ENCODE measurements at regions not wholly inside any gene's neighbourhood (a gene's known extent, or its start where the extent isn't known, plus 50 kb on each side); places are given as distances from the start of the nearest gene placed in this dataset.
"Not testable (repeated sequence)": the region's sequence is repeated elsewhere in the genome, so short reads cannot be mapped to it uniquely, and the experiment has no call there.

DNA sequence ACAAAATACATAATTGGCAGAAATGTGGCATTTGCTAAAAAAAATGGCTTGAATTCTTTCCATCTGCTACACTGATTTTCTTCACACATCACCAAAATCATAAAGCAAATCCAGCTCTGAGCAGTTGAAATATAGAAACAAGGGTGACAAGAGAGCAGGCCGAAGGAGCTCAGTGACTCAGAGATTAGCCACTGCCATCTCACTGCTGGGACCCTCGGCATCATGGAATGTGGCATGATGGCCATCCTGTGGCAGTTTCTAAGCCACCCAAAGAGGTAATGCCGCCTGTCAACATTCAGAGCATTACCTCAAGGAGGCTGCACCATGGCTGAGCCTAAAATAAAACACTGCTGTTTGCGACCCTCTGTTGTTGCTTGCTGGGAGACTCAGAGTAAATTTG lies 80.5 kb upstream of the OSBPL11 start:
- no peak overlapping the region for H3K27ac ChIP-seq
- no peaks in the 10 kb centered on the region for H3K4me1 ChIP-seq
- no peak for DNase-seq
- no peaks in the 10 kb centered on the region for H3K27me3 ChIP-seq (ENCODE audit: low read depth)
- intact Hi-C loops (cut with DNase I): no loop called here
- no peak overlapping the region for H3K4me3 ChIP-seq
- no peak for ATAC-seq
- H3K9me3 ChIP-seq: no peaks in the 10 kb centered on the region
- H3K36me3 ChIP-seq: no peaks in the 10 kb centered on the region
- TF ChIP-seq, protein P1, sequence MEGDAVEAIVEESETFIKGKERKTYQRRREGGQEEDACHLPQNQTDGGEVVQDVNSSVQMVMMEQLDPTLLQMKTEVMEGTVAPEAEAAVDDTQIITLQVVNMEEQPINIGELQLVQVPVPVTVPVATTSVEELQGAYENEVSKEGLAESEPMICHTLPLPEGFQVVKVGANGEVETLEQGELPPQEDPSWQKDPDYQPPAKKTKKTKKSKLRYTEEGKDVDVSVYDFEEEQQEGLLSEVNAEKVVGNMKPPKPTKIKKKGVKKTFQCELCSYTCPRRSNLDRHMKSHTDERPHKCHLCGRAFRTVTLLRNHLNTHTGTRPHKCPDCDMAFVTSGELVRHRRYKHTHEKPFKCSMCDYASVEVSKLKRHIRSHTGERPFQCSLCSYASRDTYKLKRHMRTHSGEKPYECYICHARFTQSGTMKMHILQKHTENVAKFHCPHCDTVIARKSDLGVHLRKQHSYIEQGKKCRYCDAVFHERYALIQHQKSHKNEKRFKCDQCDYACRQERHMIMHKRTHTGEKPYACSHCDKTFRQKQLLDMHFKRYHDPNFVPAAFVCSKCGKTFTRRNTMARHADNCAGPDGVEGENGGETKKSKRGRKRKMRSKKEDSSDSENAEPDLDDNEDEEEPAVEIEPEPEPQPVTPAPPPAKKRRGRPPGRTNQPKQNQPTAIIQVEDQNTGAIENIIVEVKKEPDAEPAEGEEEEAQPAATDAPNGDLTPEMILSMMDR (IDR thresholded peaks at IDR 0.05): no peak

DNA sequence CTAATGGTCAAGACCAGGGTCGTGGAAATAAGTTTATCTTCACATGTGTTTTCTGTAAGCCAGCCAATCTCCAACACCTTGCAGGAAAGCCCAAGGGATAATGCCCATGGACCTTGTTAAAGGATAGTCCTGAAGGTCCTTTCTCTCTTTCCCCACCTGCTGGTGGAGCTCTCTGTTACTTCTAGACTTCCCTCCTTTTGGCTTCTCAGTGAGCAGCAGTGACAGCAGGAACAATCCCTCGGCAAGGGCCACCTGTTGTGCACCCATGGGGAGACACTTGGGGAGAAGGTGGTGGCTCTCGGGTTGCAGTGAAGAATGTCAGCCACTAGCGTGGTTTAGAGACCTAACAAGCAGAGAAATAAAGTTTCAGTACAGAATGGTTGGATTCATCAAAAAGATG lies 84.0 kb upstream of the OSBPL11 start:
- intact Hi-C loops (cut with DNase I): no loop called here
- Histone ChIP-seq H3K4me1 (peaks cover 6% of the 10 kb centered on the region), H3K36me3 (no peaks in the 10 kb centered on the region), H3K27ac (no peak overlapping the region), H3K9me3 (no peaks in the 10 kb centered on the region), H3K27me3 (ENCODE audit: low read depth) (no peaks in the 10 kb centered on the region), H3K4me3 (no peak overlapping the region)
- DNase-seq (no peak), ATAC-seq (no peak)
- TF ChIP-seq, protein P1 (IDR thresholded peaks at IDR 0.05): no peak

DNA sequence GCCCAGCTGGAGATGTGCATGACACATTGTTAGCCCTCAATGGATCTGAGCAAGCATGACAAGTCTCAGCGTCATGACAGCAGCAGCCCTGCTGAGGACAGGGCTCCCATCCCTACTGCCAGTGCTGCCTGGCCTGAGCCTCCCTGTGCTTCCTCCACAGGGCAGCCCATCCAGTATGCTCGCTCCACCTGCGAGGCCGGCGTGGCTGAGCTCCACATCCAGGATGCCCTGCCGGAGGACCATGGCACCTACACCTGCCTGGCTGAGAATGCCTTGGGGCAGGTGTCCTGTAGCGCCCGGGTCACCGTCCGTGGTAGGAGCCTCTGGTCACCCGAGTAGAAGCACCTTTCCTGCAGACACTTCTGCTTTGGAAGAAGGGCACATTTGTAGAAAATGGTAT lies 85.8 kb upstream of the OSBPL11 start:
- no peak for DNase-seq
- H3K36me3 ChIP-seq: no peaks in the 10 kb centered on the region
- TF ChIP-seq, protein P1 (IDR thresholded peaks at IDR 0.05): no peak

DNA sequence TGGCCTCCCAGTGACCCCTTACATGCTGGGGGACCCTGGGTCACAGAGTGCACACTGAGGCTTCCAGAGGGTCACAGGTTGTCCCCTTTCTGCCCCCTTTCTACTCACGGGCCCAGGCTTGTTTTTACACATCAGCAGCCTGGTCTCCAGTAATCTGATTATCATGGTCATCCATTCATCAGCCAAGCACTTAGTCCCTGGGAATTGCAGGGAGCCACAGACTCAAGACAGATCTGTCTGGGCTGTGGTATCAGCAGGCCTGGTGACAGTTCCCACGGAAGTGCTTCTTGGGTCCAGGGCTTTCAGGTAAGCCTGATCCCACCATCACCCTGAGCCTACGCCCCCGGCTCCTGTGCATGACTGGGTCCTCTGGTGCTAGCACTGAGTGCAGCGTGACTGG lies 86.6 kb upstream of the OSBPL11 start:
- H3K27me3 ChIP-seq (ENCODE audit: low read depth); H3K27ac ChIP-seq; H3K4me3 ChIP-seq; H3K4me1 ChIP-seq; H3K36me3 ChIP-seq; H3K9me3 ChIP-seq; intact Hi-C loops (cut with DNase I); DNase-seq; ATAC-seq: not testable (repeated sequence)

More for the DNA sequence above, 85.8 kb upstream of the OSBPL11 start:
- Histone ChIP-seq H3K4me1 (peaks cover 6% of the 10 kb centered on the region), H3K4me3 (no peak overlapping the region), H3K27ac (no peak overlapping the region), H3K27me3 (ENCODE audit: low read depth) (no peaks in the 10 kb centered on the region), H3K9me3 (no peaks in the 10 kb centered on the region)
- intact Hi-C loops (cut with DNase I): no loop called here
- no peak for ATAC-seq

DNA sequence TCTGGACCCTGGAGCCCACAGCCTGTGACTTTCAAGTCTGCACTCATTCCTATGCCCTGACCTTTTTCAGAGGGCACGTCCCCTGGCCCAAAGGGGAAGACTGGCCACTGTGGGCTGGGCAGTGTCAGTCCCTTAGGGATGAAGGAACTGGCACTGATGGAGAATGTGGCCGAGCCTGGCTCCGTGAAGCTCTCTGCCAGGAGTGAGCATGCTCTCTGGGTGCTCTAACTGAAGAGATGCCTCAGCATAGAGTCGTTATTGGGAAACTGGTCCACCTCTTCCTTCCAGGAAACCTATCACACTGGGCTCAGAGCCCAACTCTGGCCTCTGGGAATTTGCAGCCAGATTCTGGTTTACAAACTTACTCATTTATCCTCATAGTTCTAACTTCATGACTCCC lies 87.3 kb upstream of the OSBPL11 start:
- peak; percentile 38 to 47 for ATAC-seq
- H3K27ac ChIP-seq; DNase-seq; intact Hi-C loops (cut with DNase I); H3K4me3 ChIP-seq; H3K36me3 ChIP-seq; H3K9me3 ChIP-seq; H3K27me3 ChIP-seq (ENCODE audit: low read depth); H3K4me1 ChIP-seq: not testable (repeated sequence)

DNA sequence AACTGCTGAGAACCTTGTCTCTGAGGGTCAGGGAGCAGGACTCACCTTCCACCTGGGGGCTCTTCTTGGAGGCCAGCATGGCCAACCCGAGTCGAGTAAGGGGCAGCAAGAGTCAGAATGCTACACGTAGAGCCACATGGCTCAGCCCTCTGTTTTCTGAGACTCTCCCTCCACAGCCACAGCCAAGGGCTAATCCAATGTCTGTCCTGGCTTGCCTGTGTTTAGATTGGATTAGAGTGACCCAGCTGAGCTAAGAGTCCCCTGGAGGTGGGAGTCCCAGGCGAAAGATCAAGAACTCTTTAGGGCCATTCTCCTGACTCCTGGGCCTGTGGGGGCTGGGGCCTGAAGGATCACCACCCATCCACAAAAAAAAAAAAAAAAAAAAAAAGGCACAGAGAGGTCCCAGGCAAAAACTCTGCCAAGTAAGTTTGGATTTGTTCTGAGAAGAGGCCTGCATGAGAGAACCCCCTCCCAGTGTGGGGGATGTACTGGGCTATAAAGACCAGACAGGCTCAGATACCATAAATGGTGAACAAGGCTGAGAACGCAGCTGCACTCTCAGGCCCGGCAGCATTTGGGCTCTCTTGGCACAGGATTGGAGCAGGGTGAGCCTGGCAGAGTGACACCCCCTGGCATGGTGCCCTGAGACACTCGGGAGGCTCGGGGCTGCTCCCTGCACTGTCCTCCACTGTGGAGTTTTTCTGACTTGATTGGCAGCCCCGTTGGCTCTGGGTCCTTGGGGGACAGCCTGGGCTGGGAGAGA lies 88.0 kb upstream of the OSBPL11 start:
- no peak overlapping the region for H3K27ac ChIP-seq
- peaks cover 6% of the 10 kb centered on the region for H3K4me1 ChIP-seq
- intact Hi-C loops (cut with DNase I): no loop called here
- H3K36me3 ChIP-seq: no peaks in the 10 kb centered on the region
- DNase-seq (no peak), ATAC-seq (peak; percentile 13 to 25)
- no peaks in the 10 kb centered on the region for H3K27me3 ChIP-seq (ENCODE audit: low read depth)
- no peaks in the 10 kb centered on the region for H3K9me3 ChIP-seq
- H3K4me3 ChIP-seq: no peak overlapping the region
- TF ChIP-seq, protein P1 (IDR thresholded peaks at IDR 0.05): no peak

Data from lower lobe of right lung (tissue), 2 donors.